Neural cell (in vitro differentiated cells): ENCODE measurements at regions not wholly inside any gene's neighbourhood (a gene's known extent, or its start where the extent isn't known, plus 50 kb on each side); places are given as distances from the start of the nearest gene placed in this dataset.

ENCODE experiments used
- H2AFZ ChIP-seq: fragments of 200-600, 300-800 bp; sonication (generic), shearing (Covaris generic); 2 replicates; pipeline ENCODE4 v1.6.0; 2014; ENCODE audit warnings: low read depth, mild to moderate bottlenecking, antibody characterized with exemption, low read length, moderate library complexity
- H3F3A ChIP-seq: fragments of 200-600 bp; shearing (Covaris generic); 2 replicates; pipeline ENCODE4 v1.6.1; 2016; ENCODE audit warnings: mild to moderate bottlenecking, moderate library complexity, mixed read lengths, antibody characterized with exemption, low read length; ENCODE audit not compliant: insufficient read depth, poor library complexity, severe bottlenecking
- H3K27ac ChIP-seq: fragments of 200-600, 300-800 bp; sonication (generic), shearing (Covaris generic); 2 replicates; pipeline ENCODE4 v1.5.1; 2014; ENCODE audit warnings: mild to moderate bottlenecking, low read length, moderate library complexity
- H3K27me3 ChIP-seq: fragments of 300-800, 200-600 bp; sonication (generic), shearing (Covaris generic); 2 replicates; pipeline ENCODE4 v1.6.0; 2014; ENCODE audit warnings: mild to moderate bottlenecking, low read depth, low read length, moderate library complexity; ENCODE audit not compliant: insufficient read depth
- H3K36me3 ChIP-seq: fragments of 300-800, 200-600 bp; sonication (generic), shearing (Covaris generic); 2 replicates; pipeline ENCODE4 v1.5.1; 2014; ENCODE audit warnings: mild to moderate bottlenecking, antibody characterized with exemption, low read length, moderate library complexity; ENCODE audit not compliant: insufficient read depth
- H3K4me2 ChIP-seq: fragments of 300-800, 200-600 bp; sonication (generic), shearing (Covaris generic); 2 replicates; pipeline ENCODE4 v1.6.0; 2014; ENCODE audit warnings: mild to moderate bottlenecking, low read length
- H3K4me3 ChIP-seq: fragments of 300-800, 200-600 bp; sonication (generic), shearing (Covaris generic); 2 replicates; pipeline ENCODE4 v1.5.1; 2014; ENCODE audit warnings: mild to moderate bottlenecking, low read length, moderate library complexity
- H3K79me2 ChIP-seq: fragments of 200-600 bp; shearing (Covaris generic); replicated peaks from 2 replicates; pipeline ENCODE4 v1.6.0; 2014; ENCODE audit warnings: mild to moderate bottlenecking, low read length, moderate library complexity; ENCODE audit not compliant: insufficient read depth
- H3K9ac ChIP-seq: fragments of 300-800, 200-600 bp; sonication (generic), shearing (Covaris generic); 2 replicates; pipeline ENCODE4 v1.6.1; 2016; ENCODE audit warnings: mild to moderate bottlenecking, low read length, mixed read lengths
- H3K9me2 ChIP-seq: fragments of 200-600 bp; shearing (Covaris generic); 2 replicates; pipeline ENCODE4 v1.6.1; 2016; ENCODE audit warnings: mild to moderate bottlenecking, low read length, mixed read lengths; ENCODE audit not compliant: insufficient read depth
- H3K9me3 ChIP-seq: fragments of 200-600, 300-800 bp; sonication (generic), shearing (Covaris generic); 2 replicates; pipeline ENCODE4 v1.6.1; 2016; ENCODE audit warnings: mild to moderate bottlenecking, mixed run types, low read length, moderate library complexity, mixed read lengths
- H4K20me1 ChIP-seq: fragments of 200-600 bp; shearing (Covaris generic); 2 replicates; pipeline ENCODE4 v1.6.1; 2016; ENCODE audit warnings: mild to moderate bottlenecking, mixed run types; ENCODE audit not compliant: insufficient read depth
- CTCF ChIP-seq: fragments of 450-650 bp; IDR thresholded peaks from 2 replicates; pipeline ENCODE4 v1.5.1; 2014; ENCODE audit warnings: antibody characterized with exemption, mild to moderate bottlenecking, moderate library complexity; ENCODE audit not compliant: poor library complexity, severe bottlenecking
- EP300 ChIP-seq: fragments of 450-650 bp; conservative IDR thresholded peaks from 2 replicates; pipeline ENCODE4 v1.6.1; 2014; ENCODE audit warnings: antibody characterized with exemption, mild to moderate bottlenecking, moderate library complexity; ENCODE audit not compliant: poor library complexity, severe bottlenecking
- EZH2 ChIP-seq: fragments of 200-600, 300-800 bp; shearing (Covaris generic), sonication (generic); IDR thresholded peaks from 2 replicates; pipeline ENCODE4 v1.6.1; 2014; ENCODE audit warnings: antibody characterized with exemption, low read length, borderline replicate concordance, mild to moderate bottlenecking; ENCODE audit not compliant: insufficient read depth, poor library complexity, severe bottlenecking
- MXI1 ChIP-seq: fragments of 450-650 bp; conservative IDR thresholded peaks from 2 replicates; pipeline ENCODE4 v1.6.1; 2014; ENCODE audit warnings: antibody characterized with exemption, mild to moderate bottlenecking; ENCODE audit not compliant: poor library complexity, severe bottlenecking
- POLR2AphosphoS5 ChIP-seq: IDR thresholded peaks from 2 replicates; pipeline ENCODE4 v1.6.1; 2012
- RAD21 ChIP-seq: fragments of 450-650 bp; conservative IDR thresholded peaks from 2 replicates; pipeline ENCODE4 v1.6.1; 2014; ENCODE audit warnings: antibody characterized with exemption, mild to moderate bottlenecking, moderate library complexity
- REST ChIP-seq: IDR thresholded peaks from 2 replicates; pipeline ENCODE4 v1.6.1; 2012; ENCODE audit warnings: borderline replicate concordance
- SMC3 ChIP-seq: fragments of 450-650 bp; conservative IDR thresholded peaks from 2 replicates; pipeline ENCODE4 v1.6.1; 2014; ENCODE audit warnings: antibody characterized with exemption, mild to moderate bottlenecking, moderate library complexity; ENCODE audit not compliant: poor library complexity
- TAF1 ChIP-seq: IDR thresholded peaks from 2 replicates; pipeline ENCODE4 v1.6.1; 2012; ENCODE audit warnings: low read depth

DNA sequence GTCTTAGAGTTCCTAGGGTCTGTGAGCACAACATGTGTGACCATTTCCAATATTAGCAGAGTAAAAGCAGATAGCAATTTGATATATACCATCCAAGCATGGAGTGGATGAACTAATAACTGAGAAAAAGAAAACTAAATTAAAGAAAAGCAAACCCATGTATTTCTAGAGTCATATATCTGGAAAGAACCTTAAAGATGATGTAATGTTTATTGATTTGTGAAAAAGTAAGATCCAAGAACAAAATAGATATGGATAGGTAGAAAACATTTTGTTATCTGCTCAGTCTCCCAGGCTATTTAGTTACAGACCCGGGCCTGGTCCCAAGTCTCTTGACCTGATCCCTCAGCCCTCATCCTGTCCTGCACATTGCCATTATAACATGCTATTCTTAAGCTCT lies 526.8 kb downstream of the EPM2A start:
- H3K4me3 ChIP-seq = no peak overlapping the region
- no peaks in the 10 kb centered on the region for H3K36me3 ChIP-seq
- TF ChIP-seq POLR2AphosphoS5 (no peak), TAF1 (no peak), MXI1 (no peak), EP300 (no peak), RAD21 (no peak), SMC3 (no peak), CTCF (no peak), REST (no peak), EZH2 (no peak)
- no peak overlapping the region for H3K9ac ChIP-seq
- H3K4me2 ChIP-seq = no peak overlapping the region
- no peak overlapping the region for H2AFZ ChIP-seq
- no peaks in the 10 kb centered on the region for H3K79me2 ChIP-seq
- H3F3A ChIP-seq = no peaks in the 10 kb centered on the region
- H3K27ac ChIP-seq = no peak overlapping the region
- H4K20me1 ChIP-seq = no peaks in the 10 kb centered on the region
- no peaks in the 10 kb centered on the region for H3K27me3 ChIP-seq
- H3K9me2 ChIP-seq = no peaks in the 10 kb centered on the region
- H3K9me3 ChIP-seq = no peaks in the 10 kb centered on the region

DNA sequence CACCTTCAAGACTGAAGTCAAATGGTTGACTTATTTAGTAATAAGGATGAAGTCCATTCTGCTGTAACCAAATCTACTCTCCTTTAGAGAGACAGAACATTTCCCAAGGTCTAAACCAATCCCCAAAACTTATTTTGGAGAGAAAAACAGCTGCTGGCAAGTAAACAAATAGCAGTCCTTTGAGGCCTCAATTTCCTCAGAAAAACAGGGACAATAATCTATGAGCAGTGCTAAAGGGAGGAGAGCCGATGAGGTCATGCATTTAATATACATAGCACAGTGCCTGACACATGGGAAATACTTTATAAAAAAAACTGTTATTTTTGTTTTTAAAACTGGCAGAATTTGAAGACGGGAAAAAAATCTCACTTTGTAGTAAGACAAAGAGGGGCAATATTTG lies 526.0 kb downstream of the EPM2A start:
- Histone ChIP-seq H4K20me1 (no peaks in the 10 kb centered on the region), H3K27me3 (no peaks in the 10 kb centered on the region), H3K9me3 (no peaks in the 10 kb centered on the region), H3K4me3 (no peak overlapping the region), H3K36me3 (no peaks in the 10 kb centered on the region), H2AFZ (no peak overlapping the region), H3K9ac (no peak overlapping the region), H3K9me2 (no peaks in the 10 kb centered on the region), H3K79me2 (no peaks in the 10 kb centered on the region), H3K27ac (no peak overlapping the region), H3K4me2 (no peak overlapping the region), H3F3A (no peaks in the 10 kb centered on the region)
- TF ChIP-seq MXI1 (no peak), REST (no peak), TAF1 (no peak), POLR2AphosphoS5 (no peak)
